ENCODE measurements at regions not wholly inside any gene's neighbourhood (a gene's known extent, or its start where the extent isn't known, plus 50 kb on each side); places are given as distances from the start of the nearest gene placed in this dataset.

- no peak overlapping the region for H3K4me3 Mint-ChIP-seq
- POLR2A ChIA-PET = no interaction called here
- peaks cover 0 to 6% (median 0%) of the 10 kb centered on the region in 9 donors for H3K9me3 Mint-ChIP-seq
- H3K36me3 Mint-ChIP-seq = no peaks in the 10 kb centered on the region
- no peak for ATAC-seq
- no peaks in the 10 kb centered on the region for H3K4me1 Mint-ChIP-seq
- no peak overlapping the region for H3K27ac Mint-ChIP-seq
- H3K27me3 Mint-ChIP-seq = no peaks in the 10 kb centered on the region
- no peak for DNase-seq
Observed at GRCh38 chr13:104694397-104694796, 1628.2 kb upstream of the SLC10A2 start.

- no peak for DNase-seq
- Mint-ChIP-seq H3K36me3 (no peaks in the 10 kb centered on the region), H3K4me1 (no peaks in the 10 kb centered on the region), H3K4me3 (no peak overlapping the region), H3K27me3 (peaks cover 0 to 1% (median 0%) of the 10 kb centered on the region in 5 donors), H3K27ac (no peak overlapping the region), H3K9me3 (peaks cover 0 to 6% (median 0%) of the 10 kb centered on the region in 9 donors)
- no peak for ATAC-seq
- POLR2A ChIA-PET = no interaction called here
Observed at GRCh38 chr13:104693126-104693525, 1626.9 kb upstream of the SLC10A2 start.

- POLR2A ChIA-PET = no interaction called here
- no peak for DNase-seq
- H3K9me3 Mint-ChIP-seq = peaks cover 0 to 3% (median 0%) of the 10 kb centered on the region in 9 donors
- H3K27ac Mint-ChIP-seq = no peak overlapping the region
- H3K4me3 Mint-ChIP-seq = no peak overlapping the region
- H3K4me1 Mint-ChIP-seq = no peaks in the 10 kb centered on the region
- ATAC-seq = no peak
- no peaks in the 10 kb centered on the region for H3K36me3 Mint-ChIP-seq
- H3K27me3 Mint-ChIP-seq = peaks cover 0 to 1% (median 0%) of the 10 kb centered on the region in 5 donors
Observed at GRCh38 chr13:104691767-104692467, 1625.7 kb upstream of the SLC10A2 start.

GRCh38 chr13:104686484-104686883, 1620.3 kb upstream of the SLC10A2 start:
- no peaks in the 10 kb centered on the region for H3K36me3 Mint-ChIP-seq
- ATAC-seq (no peak), DNase-seq (no peak)
- H3K4me3 Mint-ChIP-seq = no peak overlapping the region
- no peaks in the 10 kb centered on the region for H3K4me1 Mint-ChIP-seq
- no peaks in the 10 kb centered on the region for H3K9me3 Mint-ChIP-seq
- POLR2A ChIA-PET = no interaction called here
- no peak overlapping the region for H3K27ac Mint-ChIP-seq
- peaks cover 0 to 1% (median 0%) of the 10 kb centered on the region in 5 donors for H3K27me3 Mint-ChIP-seq

GRCh38 chr13:104683789-104684188, 1617.6 kb upstream of the SLC10A2 start:
- ATAC-seq (no peak), DNase-seq (no peak)
- Mint-ChIP-seq H3K4me1 (no peaks in the 10 kb centered on the region), H3K27me3 (peaks cover 0 to 1% (median 0%) of the 10 kb centered on the region in 5 donors), H3K36me3 (no peaks in the 10 kb centered on the region), H3K27ac (no peak overlapping the region), H3K4me3 (no peak overlapping the region), H3K9me3 (no peaks in the 10 kb centered on the region)
- POLR2A ChIA-PET = no interaction called here

- no peak for DNase-seq
- H3K4me1 Mint-ChIP-seq = no peaks in the 10 kb centered on the region
- peaks cover 0 to 4% (median 0%) of the 10 kb centered on the region in 5 donors for H3K27me3 Mint-ChIP-seq
- H3K9me3 Mint-ChIP-seq = no peaks in the 10 kb centered on the region
- no peak overlapping the region for H3K4me3 Mint-ChIP-seq
- POLR2A ChIA-PET = no interaction called here
- no peaks in the 10 kb centered on the region for H3K36me3 Mint-ChIP-seq
- no peak overlapping the region for H3K27ac Mint-ChIP-seq
- ATAC-seq = no peak
Observed at GRCh38 chr13:104678161-104678560, 1611.9 kb upstream of the SLC10A2 start.

- Mint-ChIP-seq H3K27me3 (peaks cover 0 to 14% (median 2%) of the 10 kb centered on the region in 5 donors), H3K27ac (no peak overlapping the region), H3K9me3 (peaks cover 0 to 6% (median 0%) of the 10 kb centered on the region in 9 donors), H3K4me1 (no peaks in the 10 kb centered on the region), H3K4me3 (no peak overlapping the region), H3K36me3 (no peaks in the 10 kb centered on the region)
- DNase-seq = no peak
- ATAC-seq = no peak
- POLR2A ChIA-PET = no interaction called here
Observed at GRCh38 chr13:104671901-104672300, 1605.7 kb upstream of the SLC10A2 start.

GRCh38 chr13:104657196-104657595, 1591.0 kb upstream of the SLC10A2 start:
- Mint-ChIP-seq H3K27me3 (peaks cover 0 to 1% (median 0%) of the 10 kb centered on the region in 5 donors), H3K4me3 (no peak overlapping the region), H3K27ac (no peak overlapping the region), H3K9me3 (peaks cover 0 to 7% (median 0%) of the 10 kb centered on the region in 9 donors), H3K4me1 (no peaks in the 10 kb centered on the region), H3K36me3 (no peaks in the 10 kb centered on the region)
- POLR2A ChIA-PET = no interaction called here
- DNase-seq (no peak), ATAC-seq (no peak)

- POLR2A ChIA-PET = no interaction called here
Observed at GRCh38 chr13:104650431-104650830, 1584.2 kb upstream of the SLC10A2 start.

GRCh38 chr13:104648291-104648690, 1582.1 kb upstream of the SLC10A2 start:
- POLR2A ChIA-PET = no interaction called here
- ATAC-seq (no peak), DNase-seq (no peak)
- Mint-ChIP-seq H3K9me3 (peaks cover 0 to under 1% (median 0%) of the 10 kb centered on the region in 9 donors), H3K4me3 (no peak overlapping the region), H3K27me3 (peaks cover 0 to 9% (median 0%) of the 10 kb centered on the region in 5 donors), H3K36me3 (no peaks in the 10 kb centered on the region), H3K27ac (no peak overlapping the region), H3K4me1 (no peaks in the 10 kb centered on the region)

More at GRCh38 chr13:104650431-104650830, 1584.2 kb upstream of the SLC10A2 start:
- Mint-ChIP-seq H3K4me1 (no peaks in the 10 kb centered on the region), H3K4me3 (no peak overlapping the region), H3K9me3 (peaks cover 0 to 3% (median 0%) of the 10 kb centered on the region in 9 donors), H3K27me3 (peaks cover 0 to 9% (median 0%) of the 10 kb centered on the region in 5 donors), H3K27ac (no peak overlapping the region), H3K36me3 (no peaks in the 10 kb centered on the region)
- DNase-seq (no peak), ATAC-seq (no peak)

GRCh38 chr13:104645786-104646185, 1579.6 kb upstream of the SLC10A2 start:
- Mint-ChIP-seq H3K9me3 (peaks cover 0 to 3% (median 0%) of the 10 kb centered on the region in 9 donors), H3K27ac (no peak overlapping the region), H3K27me3 (peaks cover 0 to 9% (median 0%) of the 10 kb centered on the region in 5 donors), H3K4me3 (no peak overlapping the region), H3K36me3 (no peaks in the 10 kb centered on the region), H3K4me1 (no peaks in the 10 kb centered on the region)
- no peak for ATAC-seq
- POLR2A ChIA-PET = no interaction called here
- DNase-seq = no peak

- H3K4me1 Mint-ChIP-seq = no peaks in the 10 kb centered on the region
- DNase-seq (no peak), ATAC-seq (no peak)
- H3K9me3 Mint-ChIP-seq = peaks cover 0 to 3% (median 0%) of the 10 kb centered on the region in 9 donors
- POLR2A ChIA-PET = no interaction called here
- no peak overlapping the region for H3K27ac Mint-ChIP-seq
- H3K36me3 Mint-ChIP-seq = no peaks in the 10 kb centered on the region
- H3K27me3 Mint-ChIP-seq = peaks cover 0 to 7% (median 0%) of the 10 kb centered on the region in 5 donors
- H3K4me3 Mint-ChIP-seq = no peak overlapping the region
Observed at GRCh38 chr13:104641309-104641708, 1575.1 kb upstream of the SLC10A2 start.

- peaks cover 0 to 2% (median 0%) of the 10 kb centered on the region in 5 donors for H3K27me3 Mint-ChIP-seq
- H3K36me3 Mint-ChIP-seq = no peaks in the 10 kb centered on the region
- no peaks in the 10 kb centered on the region for H3K9me3 Mint-ChIP-seq
- no peak overlapping the region for H3K27ac Mint-ChIP-seq
- no peak for ATAC-seq
- DNase-seq = no peak
- no peak overlapping the region for H3K4me3 Mint-ChIP-seq
- POLR2A ChIA-PET = no interaction called here
- H3K4me1 Mint-ChIP-seq = peaks cover 0 to 2% (median 0%) of the 10 kb centered on the region in 4 donors
Observed at GRCh38 chr13:104635879-104636278, 1569.7 kb upstream of the SLC10A2 start.

GRCh38 chr13:104634016-104634415, 1567.8 kb upstream of the SLC10A2 start:
- H3K9me3 Mint-ChIP-seq = no peaks in the 10 kb centered on the region
- H3K36me3 Mint-ChIP-seq = no peaks in the 10 kb centered on the region
- DNase-seq (no peak), ATAC-seq (no peak)
- POLR2A ChIA-PET = no interaction called here
- no peak overlapping the region for H3K27ac Mint-ChIP-seq
- no peaks in the 10 kb centered on the region for H3K27me3 Mint-ChIP-seq
- no peak overlapping the region for H3K4me3 Mint-ChIP-seq
- peaks cover 0 to 2% (median 0%) of the 10 kb centered on the region in 4 donors for H3K4me1 Mint-ChIP-seq

Data from naive thymus-derived CD8-positive, alpha-beta T cell (primary cell).